ENCODE measurements at regions not wholly inside any gene's neighbourhood (a gene's known extent, or its start where the extent isn't known, plus 50 kb on each side); places are given as distances from the start of the nearest gene placed in this dataset.

DNA sequence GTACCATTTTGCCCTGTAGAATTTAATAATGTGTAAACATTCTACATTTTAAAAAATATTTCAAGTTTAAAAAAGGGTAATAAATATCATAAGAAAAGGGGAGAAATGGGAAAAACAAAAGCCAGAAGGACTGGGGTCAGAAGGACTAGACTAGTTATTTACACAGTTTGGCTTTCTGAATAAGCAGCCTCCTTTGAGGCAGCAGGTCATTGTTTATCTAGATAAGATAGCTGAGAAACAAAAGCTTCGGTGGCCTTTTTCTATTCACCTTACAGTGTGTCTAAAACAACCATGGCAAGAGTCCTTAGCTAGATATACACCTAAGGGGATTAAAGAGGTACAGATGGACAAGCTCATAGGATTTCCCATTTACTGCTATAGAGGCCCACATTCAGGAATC is 396.5 kb upstream of the PMFBP1 start:
- Mint-ChIP-seq H3K36me3 (ENCODE audit: insufficient read depth, unreplicated experiment) (no peaks in the 10 kb centered on the region), H3K4me3 (ENCODE audit: low read depth, unreplicated experiment) (no peak overlapping the region), H3K27ac (ENCODE audit: unreplicated experiment) (no peak overlapping the region), H3K9me3 (ENCODE audit: low read depth, unreplicated experiment) (peaks cover 2% of the 10 kb centered on the region), H3K4me1 (ENCODE audit: low read depth, unreplicated experiment) (no peaks in the 10 kb centered on the region), H3K27me3 (ENCODE audit: unreplicated experiment) (no peaks in the 10 kb centered on the region)
- CTCF ChIA-PET = no interaction called here
- intact Hi-C loops (cut with micrococcal nuclease; ENCODE audit: unreplicated experiment) = no loop called here
- DNase-seq = no peak
- TF ChIP-seq, protein P1, sequence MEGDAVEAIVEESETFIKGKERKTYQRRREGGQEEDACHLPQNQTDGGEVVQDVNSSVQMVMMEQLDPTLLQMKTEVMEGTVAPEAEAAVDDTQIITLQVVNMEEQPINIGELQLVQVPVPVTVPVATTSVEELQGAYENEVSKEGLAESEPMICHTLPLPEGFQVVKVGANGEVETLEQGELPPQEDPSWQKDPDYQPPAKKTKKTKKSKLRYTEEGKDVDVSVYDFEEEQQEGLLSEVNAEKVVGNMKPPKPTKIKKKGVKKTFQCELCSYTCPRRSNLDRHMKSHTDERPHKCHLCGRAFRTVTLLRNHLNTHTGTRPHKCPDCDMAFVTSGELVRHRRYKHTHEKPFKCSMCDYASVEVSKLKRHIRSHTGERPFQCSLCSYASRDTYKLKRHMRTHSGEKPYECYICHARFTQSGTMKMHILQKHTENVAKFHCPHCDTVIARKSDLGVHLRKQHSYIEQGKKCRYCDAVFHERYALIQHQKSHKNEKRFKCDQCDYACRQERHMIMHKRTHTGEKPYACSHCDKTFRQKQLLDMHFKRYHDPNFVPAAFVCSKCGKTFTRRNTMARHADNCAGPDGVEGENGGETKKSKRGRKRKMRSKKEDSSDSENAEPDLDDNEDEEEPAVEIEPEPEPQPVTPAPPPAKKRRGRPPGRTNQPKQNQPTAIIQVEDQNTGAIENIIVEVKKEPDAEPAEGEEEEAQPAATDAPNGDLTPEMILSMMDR (IDR thresholded peaks at IDR 0.05; ENCODE audit: unreplicated experiment) = no peak
- BruUV-seq (replicated peaks) = no TSS peak

DNA sequence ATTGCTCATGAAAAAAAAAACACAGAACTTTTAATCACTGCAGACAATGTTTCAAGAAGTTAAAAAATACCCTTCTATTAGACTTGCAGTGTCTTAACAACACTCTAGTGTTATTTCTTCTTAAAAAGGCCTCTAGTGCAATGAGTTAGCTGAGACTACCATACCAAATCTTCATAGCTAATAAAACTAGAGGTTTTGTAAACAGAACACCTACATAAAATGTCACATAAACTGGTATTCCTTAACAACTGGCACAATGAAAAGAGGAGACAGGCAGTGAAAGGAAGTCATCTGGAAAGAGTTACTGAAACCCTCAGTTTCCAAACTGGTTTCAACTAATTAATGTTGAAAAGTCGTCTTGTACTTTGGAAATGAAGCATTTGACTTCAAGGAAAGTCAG is 394.2 kb upstream of the PMFBP1 start:
- no peak overlapping the region for H3K4me3 Mint-ChIP-seq (ENCODE audit: low read depth, unreplicated experiment)
- H3K9me3 Mint-ChIP-seq (ENCODE audit: low read depth, unreplicated experiment) = peaks cover 2% of the 10 kb centered on the region
- no peak for DNase-seq
- TF ChIP-seq, protein P1 (IDR thresholded peaks at IDR 0.05; ENCODE audit: unreplicated experiment) = no peak
- H3K36me3 Mint-ChIP-seq (ENCODE audit: insufficient read depth, unreplicated experiment) = no peaks in the 10 kb centered on the region
- no TSS peak for BruUV-seq (replicated peaks)
- no peaks in the 10 kb centered on the region for H3K27me3 Mint-ChIP-seq (ENCODE audit: unreplicated experiment)
- H3K27ac Mint-ChIP-seq (ENCODE audit: unreplicated experiment) = no peak overlapping the region
- H3K4me1 Mint-ChIP-seq (ENCODE audit: low read depth, unreplicated experiment) = no peaks in the 10 kb centered on the region
- intact Hi-C loops (cut with micrococcal nuclease; ENCODE audit: unreplicated experiment) = no loop called here
- CTCF ChIA-PET = interaction anchor here (0.8 kb wide), 1 partner anchor 764 kb away, joined by 6 read pairs; no protein-coding TSS in a partner anchor

DNA sequence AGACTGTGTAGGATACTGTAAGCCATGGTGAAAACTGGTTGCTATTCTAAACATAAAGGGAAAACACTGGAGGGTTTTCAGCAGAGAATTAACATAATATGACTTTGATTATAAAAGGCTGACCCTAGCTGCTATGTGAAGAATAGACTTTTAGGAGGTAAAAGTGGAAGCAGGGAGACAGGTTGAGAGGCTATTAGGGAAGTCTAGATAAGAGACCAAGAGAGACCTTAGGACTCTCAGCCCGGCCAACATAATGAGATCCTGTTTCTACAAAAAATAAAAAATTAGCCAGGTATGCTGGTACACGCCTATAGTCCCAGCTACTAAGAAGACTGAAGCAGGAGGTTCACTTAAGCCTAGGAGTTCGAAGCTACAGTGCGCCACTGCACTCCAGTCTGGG is 393.2 kb upstream of the PMFBP1 start:
- intact Hi-C loops (cut with micrococcal nuclease; ENCODE audit: unreplicated experiment) = no loop called here
- Mint-ChIP-seq H3K9me3 (ENCODE audit: low read depth, unreplicated experiment) (peaks cover 2% of the 10 kb centered on the region), H3K4me1 (ENCODE audit: low read depth, unreplicated experiment) (no peaks in the 10 kb centered on the region), H3K27ac (ENCODE audit: unreplicated experiment) (no peak overlapping the region), H3K4me3 (ENCODE audit: low read depth, unreplicated experiment) (no peak overlapping the region), H3K27me3 (ENCODE audit: unreplicated experiment) (no peaks in the 10 kb centered on the region), H3K36me3 (ENCODE audit: insufficient read depth, unreplicated experiment) (no peaks in the 10 kb centered on the region)
- TF ChIP-seq, protein P1 (IDR thresholded peaks at IDR 0.05; ENCODE audit: unreplicated experiment) = no peak
- BruUV-seq (replicated peaks) = no TSS peak
- CTCF ChIA-PET = no interaction called here
- DNase-seq = no peak

DNA sequence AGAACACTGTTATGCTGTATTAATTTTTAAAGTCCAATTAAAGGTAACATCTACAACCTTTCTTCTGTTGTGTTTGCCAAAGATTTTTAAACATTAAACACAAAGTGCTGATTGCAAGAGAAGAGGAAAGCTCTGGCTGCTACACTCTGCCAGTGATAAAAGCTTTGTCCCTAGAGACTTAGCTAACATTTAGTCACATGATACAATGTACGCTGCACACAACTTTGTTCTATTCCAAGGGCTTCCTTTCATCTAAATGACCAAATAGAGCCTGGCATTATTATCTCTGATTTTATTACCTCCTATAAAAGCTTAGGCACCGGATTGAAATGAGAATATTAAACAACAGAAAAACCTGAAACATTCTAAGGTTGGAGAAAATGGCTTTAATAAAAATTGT is 388.7 kb upstream of the PMFBP1 start:
- no peak for DNase-seq
- TF ChIP-seq, protein P1 (IDR thresholded peaks at IDR 0.05; ENCODE audit: unreplicated experiment) = no peak
- Mint-ChIP-seq H3K27me3 (ENCODE audit: unreplicated experiment) (no peaks in the 10 kb centered on the region), H3K4me3 (ENCODE audit: low read depth, unreplicated experiment) (no peak overlapping the region), H3K4me1 (ENCODE audit: low read depth, unreplicated experiment) (no peaks in the 10 kb centered on the region), H3K27ac (ENCODE audit: unreplicated experiment) (no peak overlapping the region), H3K36me3 (ENCODE audit: insufficient read depth, unreplicated experiment) (no peaks in the 10 kb centered on the region), H3K9me3 (ENCODE audit: low read depth, unreplicated experiment) (no peaks in the 10 kb centered on the region)
- no TSS peak for BruUV-seq (replicated peaks)
- intact Hi-C loops (cut with micrococcal nuclease; ENCODE audit: unreplicated experiment) = no loop called here
- CTCF ChIA-PET = no interaction called here

DNA sequence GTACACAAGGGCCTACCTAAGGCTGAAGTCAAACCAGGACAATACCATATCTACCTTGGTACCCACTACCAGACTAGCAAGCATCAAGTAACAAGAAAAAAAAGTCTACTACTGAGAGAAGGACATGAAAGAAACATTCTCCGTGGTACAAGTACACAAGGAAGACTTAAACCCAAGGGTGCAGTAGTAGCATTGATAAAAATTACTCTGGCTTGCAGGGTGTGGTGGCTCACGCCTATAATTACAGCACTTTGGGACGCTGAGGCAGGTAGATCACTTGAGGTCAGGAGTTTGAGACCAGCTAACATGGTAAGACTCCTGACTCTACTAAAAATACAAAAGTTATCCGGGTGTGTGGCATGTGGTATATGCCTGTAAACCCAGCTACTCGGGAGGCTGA is 386.5 kb upstream of the PMFBP1 start:
- intact Hi-C loops (cut with micrococcal nuclease; ENCODE audit: unreplicated experiment) = no loop called here
- Mint-ChIP-seq H3K36me3 (ENCODE audit: insufficient read depth, unreplicated experiment) (no peaks in the 10 kb centered on the region), H3K27me3 (ENCODE audit: unreplicated experiment) (no peaks in the 10 kb centered on the region), H3K27ac (ENCODE audit: unreplicated experiment) (no peak overlapping the region), H3K9me3 (ENCODE audit: low read depth, unreplicated experiment) (no peaks in the 10 kb centered on the region), H3K4me3 (ENCODE audit: low read depth, unreplicated experiment) (no peak overlapping the region), H3K4me1 (ENCODE audit: low read depth, unreplicated experiment) (no peaks in the 10 kb centered on the region)
- no TSS peak for BruUV-seq (replicated peaks)
- DNase-seq = no peak
- CTCF ChIA-PET = no interaction called here
- TF ChIP-seq, protein P1 (IDR thresholded peaks at IDR 0.05; ENCODE audit: unreplicated experiment) = no peak
